ENCODE measurements at regions not wholly inside any gene's neighbourhood (a gene's known extent, or its start where the extent isn't known, plus 50 kb on each side); places are given as distances from the start of the nearest gene placed in this dataset.
"Not testable (repeated sequence)": the region's sequence is repeated elsewhere in the genome, so short reads cannot be mapped to it uniquely, and the experiment has no call there.

- no peak for DNase-seq (ENCODE audit: low spot score)
- peaks cover 14% of the 10 kb centered on the region for H3K9me3 Mint-ChIP-seq
- intact Hi-C loops (cut with micrococcal nuclease), result no loop called here
- no peaks in the 10 kb centered on the region for H3K4me1 Mint-ChIP-seq (ENCODE audit: low read depth)
- no peaks in the 10 kb centered on the region for H3K27me3 Mint-ChIP-seq (ENCODE audit: low read depth)
- H3K4me3 Mint-ChIP-seq (ENCODE audit: low read depth), result no peak overlapping the region
- no peaks in the 10 kb centered on the region for H3K36me3 Mint-ChIP-seq (ENCODE audit: low read depth)
- H3K27ac Mint-ChIP-seq, result no peak overlapping the region
Measured at GRCh38 chr3:77707281-77707680, 667.4 kb downstream of the ROBO2 start.

GRCh38 chr3:77709155-77709554 lies 669.3 kb downstream of the ROBO2 start:
- intact Hi-C loops (cut with micrococcal nuclease), result no loop called here
- Mint-ChIP-seq H3K27me3 (ENCODE audit: low read depth) (no peaks in the 10 kb centered on the region), H3K4me1 (ENCODE audit: low read depth) (no peaks in the 10 kb centered on the region), H3K36me3 (ENCODE audit: low read depth) (no peaks in the 10 kb centered on the region), H3K9me3 (peaks cover 12% of the 10 kb centered on the region), H3K4me3 (ENCODE audit: low read depth) (no peak overlapping the region), H3K27ac (no peak overlapping the region)
- DNase-seq (ENCODE audit: low spot score), result no peak

GRCh38 chr3:77718311-77718710 lies 678.4 kb downstream of the ROBO2 start:
- Mint-ChIP-seq H3K27ac (no peak overlapping the region), H3K36me3 (ENCODE audit: low read depth) (no peaks in the 10 kb centered on the region), H3K9me3 (peaks cover 35% of the 10 kb centered on the region), H3K27me3 (ENCODE audit: low read depth) (no peaks in the 10 kb centered on the region), H3K4me3 (ENCODE audit: low read depth) (no peak overlapping the region), H3K4me1 (ENCODE audit: low read depth) (no peaks in the 10 kb centered on the region)
- no peak for DNase-seq (ENCODE audit: low spot score)
- intact Hi-C loops (cut with micrococcal nuclease), result no loop called here

- Mint-ChIP-seq H3K4me1 (ENCODE audit: low read depth) (no peaks in the 10 kb centered on the region), H3K4me3 (ENCODE audit: low read depth) (no peak overlapping the region), H3K9me3 (peaks cover 33% of the 10 kb centered on the region), H3K36me3 (ENCODE audit: low read depth) (no peaks in the 10 kb centered on the region), H3K27ac (no peak overlapping the region), H3K27me3 (ENCODE audit: low read depth) (no peaks in the 10 kb centered on the region)
- no peak for DNase-seq (ENCODE audit: low spot score)
- intact Hi-C loops (cut with micrococcal nuclease), result no loop called here
Measured at GRCh38 chr3:77720460-77720971, 680.6 kb downstream of the ROBO2 start.

- Mint-ChIP-seq H3K27ac (no peak overlapping the region), H3K4me3 (ENCODE audit: low read depth) (no peak overlapping the region), H3K27me3 (ENCODE audit: low read depth) (no peaks in the 10 kb centered on the region), H3K36me3 (ENCODE audit: low read depth) (no peaks in the 10 kb centered on the region), H3K4me1 (ENCODE audit: low read depth) (no peaks in the 10 kb centered on the region), H3K9me3 (peaks cover 23% of the 10 kb centered on the region)
- DNase-seq (ENCODE audit: low spot score), result no peak
- intact Hi-C loops (cut with micrococcal nuclease), result no loop called here
Measured at GRCh38 chr3:77726517-77726916, 686.6 kb downstream of the ROBO2 start.

GRCh38 chr3:77746048-77746447 lies 706.1 kb downstream of the ROBO2 start:
- no peaks in the 10 kb centered on the region for H3K27me3 Mint-ChIP-seq (ENCODE audit: low read depth)
- no peaks in the 10 kb centered on the region for H3K36me3 Mint-ChIP-seq (ENCODE audit: low read depth)
- H3K9me3 Mint-ChIP-seq, result peaks cover 31% of the 10 kb centered on the region
- H3K27ac Mint-ChIP-seq, result no peak overlapping the region
- H3K4me3 Mint-ChIP-seq (ENCODE audit: low read depth), result no peak overlapping the region
- intact Hi-C loops (cut with micrococcal nuclease), result no loop called here
- no peak for DNase-seq (ENCODE audit: low spot score)
- H3K4me1 Mint-ChIP-seq (ENCODE audit: low read depth), result no peaks in the 10 kb centered on the region

GRCh38 chr3:77746892-77747291 lies 707.0 kb downstream of the ROBO2 start:
- intact Hi-C loops (cut with micrococcal nuclease), result no loop called here

GRCh38 chr3:77756397-77756975 lies 716.6 kb downstream of the ROBO2 start:
- peaks cover 55% of the 10 kb centered on the region for H3K9me3 Mint-ChIP-seq

More at GRCh38 chr3:77746892-77747291, 707.0 kb downstream of the ROBO2 start:
- Mint-ChIP-seq H3K4me3 (ENCODE audit: low read depth) (no peak overlapping the region), H3K9me3 (peaks cover 38% of the 10 kb centered on the region), H3K4me1 (ENCODE audit: low read depth) (no peaks in the 10 kb centered on the region), H3K27me3 (ENCODE audit: low read depth) (no peaks in the 10 kb centered on the region), H3K36me3 (ENCODE audit: low read depth) (no peaks in the 10 kb centered on the region), H3K27ac (no peak overlapping the region)
- DNase-seq (ENCODE audit: low spot score), result no peak

GRCh38 chr3:77772459-77772858 lies 732.6 kb downstream of the ROBO2 start:
- H3K36me3 Mint-ChIP-seq (ENCODE audit: low read depth), result no peaks in the 10 kb centered on the region
- peaks cover 36% of the 10 kb centered on the region for H3K9me3 Mint-ChIP-seq
- H3K4me1 Mint-ChIP-seq (ENCODE audit: low read depth), result no peaks in the 10 kb centered on the region
- no peak overlapping the region for H3K27ac Mint-ChIP-seq
- H3K4me3 Mint-ChIP-seq (ENCODE audit: low read depth), result no peak overlapping the region
- H3K27me3 Mint-ChIP-seq (ENCODE audit: low read depth), result no peaks in the 10 kb centered on the region
- no peak for DNase-seq (ENCODE audit: low spot score)
- intact Hi-C loops (cut with micrococcal nuclease), result no loop called here

More at GRCh38 chr3:77756397-77756975, 716.6 kb downstream of the ROBO2 start:
- H3K36me3 Mint-ChIP-seq (ENCODE audit: low read depth); H3K27ac Mint-ChIP-seq; intact Hi-C loops (cut with micrococcal nuclease); H3K4me1 Mint-ChIP-seq (ENCODE audit: low read depth); DNase-seq (ENCODE audit: low spot score); H3K4me3 Mint-ChIP-seq (ENCODE audit: low read depth); H3K27me3 Mint-ChIP-seq (ENCODE audit: low read depth): not testable (repeated sequence)

GRCh38 chr3:77773084-77773483 lies 733.2 kb downstream of the ROBO2 start:
- Mint-ChIP-seq H3K36me3 (ENCODE audit: low read depth) (no peaks in the 10 kb centered on the region), H3K4me3 (ENCODE audit: low read depth) (no peak overlapping the region), H3K27me3 (ENCODE audit: low read depth) (no peaks in the 10 kb centered on the region), H3K27ac (no peak overlapping the region), H3K4me1 (ENCODE audit: low read depth) (no peaks in the 10 kb centered on the region), H3K9me3 (peaks cover 36% of the 10 kb centered on the region)
- DNase-seq (ENCODE audit: low spot score), result no peak
- intact Hi-C loops (cut with micrococcal nuclease), result no loop called here

GRCh38 chr3:77780278-77780996 lies 740.5 kb downstream of the ROBO2 start:
- Mint-ChIP-seq H3K27me3 (ENCODE audit: low read depth) (no peaks in the 10 kb centered on the region), H3K36me3 (ENCODE audit: low read depth) (no peaks in the 10 kb centered on the region), H3K4me1 (ENCODE audit: low read depth) (no peaks in the 10 kb centered on the region), H3K4me3 (ENCODE audit: low read depth) (no peak overlapping the region), H3K9me3 (peaks cover 22% of the 10 kb centered on the region), H3K27ac (no peak overlapping the region)
- DNase-seq (ENCODE audit: low spot score), result no peak
- intact Hi-C loops (cut with micrococcal nuclease), result no loop called here

- H3K36me3 Mint-ChIP-seq (ENCODE audit: low read depth), result no peaks in the 10 kb centered on the region
- no peak for DNase-seq (ENCODE audit: low spot score)
- H3K27ac Mint-ChIP-seq, result no peak overlapping the region
- no peak overlapping the region for H3K4me3 Mint-ChIP-seq (ENCODE audit: low read depth)
- no peaks in the 10 kb centered on the region for H3K27me3 Mint-ChIP-seq (ENCODE audit: low read depth)
- intact Hi-C loops (cut with micrococcal nuclease), result no loop called here
- H3K9me3 Mint-ChIP-seq, result peaks cover 37% of the 10 kb centered on the region
- no peaks in the 10 kb centered on the region for H3K4me1 Mint-ChIP-seq (ENCODE audit: low read depth)
Measured at GRCh38 chr3:77786216-77786615, 746.3 kb downstream of the ROBO2 start.

- Mint-ChIP-seq H3K4me3 (ENCODE audit: low read depth) (no peak overlapping the region), H3K9me3 (peaks cover 28% of the 10 kb centered on the region)
- intact Hi-C loops (cut with micrococcal nuclease), result no loop called here
Measured at GRCh38 chr3:77795013-77795412, 755.1 kb downstream of the ROBO2 start.

More at GRCh38 chr3:77795013-77795412, 755.1 kb downstream of the ROBO2 start:
- Mint-ChIP-seq H3K27ac (no peak overlapping the region), H3K4me1 (ENCODE audit: low read depth) (no peaks in the 10 kb centered on the region), H3K27me3 (ENCODE audit: low read depth) (no peaks in the 10 kb centered on the region), H3K36me3 (ENCODE audit: low read depth) (no peaks in the 10 kb centered on the region)
- DNase-seq (ENCODE audit: low spot score), result no peak
